BLaER1 treated with 17β-estradiol and CSF1 and Interleukin-3, amounts not matched to agents 10 nM and 100 nM (cell line): ENCODE measurements at regions not wholly inside any gene's neighbourhood (a gene's known extent, or its start where the extent isn't known, plus 50 kb on each side); places are given as distances from the start of the nearest gene placed in this dataset.
A peak's percentile ranks its signal among the peaks of the same experiment; 100 is the strongest.

Experiments used
- H3K27ac ChIP-seq, 11 experiments: shearing (Covaris generic); formaldehyde crosslinking; 2 replicates each; pipeline ENCODE4 v1.8.1; 2022
- H3K27me3 ChIP-seq, 11 experiments: shearing (Covaris generic); formaldehyde crosslinking; 2 replicates each; pipeline ENCODE4 v1.8.1; 2022
- H3K36me3 ChIP-seq, 11 experiments: shearing (Covaris generic); formaldehyde crosslinking; 2 replicates each; pipeline ENCODE4 v1.8.1; 2022
- H3K4me1 ChIP-seq, 10 experiments: shearing (Covaris generic); formaldehyde crosslinking; 2 replicates each; pipeline ENCODE4 v1.8.1; 2022
- H3K4me2 ChIP-seq, 11 experiments: shearing (Covaris generic); formaldehyde crosslinking; 2 replicates each; pipeline ENCODE4 v1.8.1; 2022
- H3K4me3 ChIP-seq, 10 experiments: shearing (Covaris generic); formaldehyde crosslinking; 2 replicates each; pipeline ENCODE4 v1.8.1; 2022
- H3K9ac ChIP-seq, 11 experiments: shearing (Covaris generic); formaldehyde crosslinking; 2 replicates each; pipeline ENCODE4 v1.8.1; 2022
- H3K9me3 ChIP-seq, 11 experiments: shearing (Covaris generic); formaldehyde crosslinking; replicated peaks in 1 of 11; 2 replicates each; pipeline ENCODE4 v1.8.1; 2022
- H4K20me1 ChIP-seq, 11 experiments: shearing (Covaris generic); formaldehyde crosslinking; 2 replicates each; pipeline ENCODE4 v1.8.1; 2022
- Cebpa-rat ChIP-seq, 11 experiments: shearing (Covaris generic); IDR thresholded peaks; 2 replicates each; pipeline ENCODE4 v1.8.1; 2022

DNA sequence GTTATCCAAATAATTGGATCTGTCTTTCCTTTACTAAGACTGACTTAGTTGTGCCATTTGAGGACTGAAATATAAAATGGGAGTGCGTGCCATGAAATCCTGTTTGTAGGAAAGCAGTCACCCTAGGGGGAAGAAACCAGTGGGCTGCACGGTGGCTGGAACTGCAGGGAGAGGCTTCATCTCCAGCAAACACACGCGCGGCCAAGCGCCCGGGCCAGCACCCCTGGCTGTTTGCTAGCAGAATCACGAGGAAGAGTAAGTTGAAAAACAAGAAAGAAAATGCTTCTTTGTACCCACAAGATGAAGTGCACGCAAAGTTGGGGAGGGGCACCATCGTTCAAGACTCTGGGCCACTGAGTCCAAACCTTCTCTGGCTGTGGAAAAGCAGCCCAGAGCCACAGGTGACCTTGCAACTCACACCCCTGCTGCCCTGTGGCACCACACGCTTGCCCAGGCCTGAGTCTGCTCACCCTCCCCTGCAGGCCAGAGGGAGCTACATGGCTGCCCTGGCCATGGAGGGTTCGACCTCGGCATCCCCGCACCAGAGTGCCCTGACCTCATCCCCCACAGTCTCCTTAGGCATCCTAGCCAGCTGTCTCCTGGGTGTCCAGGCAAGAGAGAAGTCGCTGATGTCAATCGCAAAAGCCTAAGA lies 55.2 kb downstream of the IRX2 start:
- H3K4me1 ChIP-seq: no peaks in the 10 kb centered on the region
- no peak overlapping the region for H3K4me2 ChIP-seq
- peaks cover 41 to 60% (median 49%) of the 10 kb centered on the region in 11 experiments for H3K9me3 ChIP-seq
- H3K27me3 ChIP-seq: no peaks in the 10 kb centered on the region
- H3K36me3 ChIP-seq: no peaks in the 10 kb centered on the region; a peak in 1 of 22 replicates
- H3K4me3 ChIP-seq: no peak overlapping the region
- no peak overlapping the region for H3K27ac ChIP-seq
- no peak for TF ChIP-seq Cebpa-rat (IDR thresholded peaks at IDR 0.05)
- H3K9ac ChIP-seq: no peak overlapping the region
- no peaks in the 10 kb centered on the region for H4K20me1 ChIP-seq

DNA sequence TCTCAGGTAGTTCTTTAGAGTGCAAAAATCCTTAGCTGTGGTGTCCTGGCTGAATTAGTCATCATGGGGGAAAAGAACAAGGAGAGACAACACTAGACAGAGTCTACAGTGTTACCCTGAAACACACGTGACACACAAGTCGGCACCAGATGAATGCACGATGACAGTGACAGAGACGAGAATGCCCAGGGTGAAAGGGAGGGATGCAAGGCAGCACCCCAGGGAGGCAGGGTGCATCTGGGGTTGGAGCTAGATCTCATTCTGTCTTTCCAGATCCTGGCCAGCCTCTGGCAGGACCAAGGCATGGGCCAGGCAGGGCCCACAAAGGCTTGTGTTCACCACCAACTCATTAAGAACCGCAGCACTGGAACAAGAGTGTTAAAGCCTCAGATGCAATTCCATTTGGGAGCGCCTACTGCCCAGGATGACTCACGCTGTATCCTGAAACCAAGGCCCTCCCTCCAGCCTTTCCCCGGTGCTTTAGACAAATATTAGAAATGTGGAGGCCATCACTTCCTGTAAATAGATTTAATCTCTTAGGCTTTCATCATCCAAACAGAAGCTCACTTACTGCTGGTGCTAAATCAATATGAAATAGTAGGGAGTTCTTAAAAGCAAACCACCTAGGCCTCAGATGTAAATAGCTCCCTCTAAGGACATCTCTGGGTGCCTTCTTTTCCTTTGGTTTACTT lies 56.1 kb downstream of the IRX2 start:
- Histone ChIP-seq H3K4me2 (no peak overlapping the region), H3K27ac (no peak overlapping the region), H3K4me1 (no peaks in the 10 kb centered on the region), H4K20me1 (no peaks in the 10 kb centered on the region), H3K27me3 (no peaks in the 10 kb centered on the region), H3K4me3 (no peak overlapping the region), H3K9me3 (peaks cover 50 to 70% (median 56%) of the 10 kb centered on the region in 11 experiments), H3K9ac (no peak overlapping the region), H3K36me3 (no peaks in the 10 kb centered on the region; a peak in 1 of 22 replicates)
- no peak for TF ChIP-seq Cebpa-rat (IDR thresholded peaks at IDR 0.05)

DNA sequence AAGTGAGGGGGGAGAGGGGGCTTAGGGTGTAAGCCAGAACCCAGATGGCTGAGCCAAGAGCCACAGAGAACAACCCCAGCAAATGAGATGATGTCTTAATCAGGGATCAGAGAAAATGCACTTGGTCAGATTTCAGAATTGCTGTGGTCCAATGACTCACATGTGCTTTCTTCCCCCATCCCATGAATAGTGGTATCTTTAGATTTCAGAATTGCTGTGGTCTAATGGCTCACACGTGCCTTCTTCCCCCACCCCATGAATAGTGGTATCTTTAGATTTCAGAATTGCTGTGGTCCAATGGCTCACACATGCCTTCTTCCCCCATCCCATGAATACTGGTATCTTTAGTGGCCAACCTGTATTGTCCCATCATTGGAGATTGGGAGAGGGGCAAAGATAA lies 59.9 kb downstream of the IRX2 start:
- H3K4me1 ChIP-seq: peaks cover 0 to 26% (median 25%) of the 10 kb centered on the region in 10 experiments; a peak in 16 of 20 replicates
- no peak overlapping the region for H3K9ac ChIP-seq
- no peak overlapping the region for H3K4me2 ChIP-seq
- H3K36me3 ChIP-seq: no peaks in the 10 kb centered on the region; a peak in 1 of 22 replicates
- H3K4me3 ChIP-seq: no peak overlapping the region
- no peaks in the 10 kb centered on the region for H4K20me1 ChIP-seq
- H3K9me3 ChIP-seq: peaks cover 53 to 76% (median 59%) of the 10 kb centered on the region in 11 experiments
- H3K27ac ChIP-seq: no peak overlapping the region
- no peak for TF ChIP-seq Cebpa-rat (IDR thresholded peaks at IDR 0.05)
- no peaks in the 10 kb centered on the region for H3K27me3 ChIP-seq

DNA sequence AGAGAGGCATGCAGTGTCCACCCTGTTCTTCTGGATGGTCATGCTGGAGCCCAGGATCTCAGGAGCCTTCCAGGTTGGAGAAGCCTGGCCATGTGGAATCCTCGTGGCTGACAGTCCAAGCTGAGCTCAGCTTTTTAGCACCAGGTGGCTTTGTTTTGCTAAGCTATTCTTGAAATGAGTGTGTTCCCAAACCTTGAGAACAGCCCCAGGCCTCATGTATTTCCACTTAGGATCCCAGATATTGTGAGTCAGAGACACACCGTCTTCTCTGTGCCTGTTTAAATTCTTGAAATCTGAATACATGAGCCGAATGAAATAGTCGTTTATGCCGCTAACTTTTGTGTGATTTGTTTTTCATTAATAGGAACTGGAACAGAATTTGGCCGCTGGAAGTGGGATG lies 61.2 kb downstream of the IRX2 start:
- H4K20me1 ChIP-seq: no peaks in the 10 kb centered on the region
- TF ChIP-seq Cebpa-rat (IDR thresholded peaks at IDR 0.05): no peak
- H3K9me3 ChIP-seq: peaks cover 51 to 64% (median 54%) of the 10 kb centered on the region in 11 experiments
- no peak overlapping the region for H3K4me3 ChIP-seq
- H3K27me3 ChIP-seq: no peaks in the 10 kb centered on the region
- no peak overlapping the region for H3K4me2 ChIP-seq
- no peak overlapping the region for H3K27ac ChIP-seq
- H3K4me1 ChIP-seq: peaks cover 0 to 31% (median 26%) of the 10 kb centered on the region in 10 experiments; a peak in 16 of 20 replicates
- no peaks in the 10 kb centered on the region; a peak in 1 of 22 replicates for H3K36me3 ChIP-seq
- no peak overlapping the region for H3K9ac ChIP-seq

DNA sequence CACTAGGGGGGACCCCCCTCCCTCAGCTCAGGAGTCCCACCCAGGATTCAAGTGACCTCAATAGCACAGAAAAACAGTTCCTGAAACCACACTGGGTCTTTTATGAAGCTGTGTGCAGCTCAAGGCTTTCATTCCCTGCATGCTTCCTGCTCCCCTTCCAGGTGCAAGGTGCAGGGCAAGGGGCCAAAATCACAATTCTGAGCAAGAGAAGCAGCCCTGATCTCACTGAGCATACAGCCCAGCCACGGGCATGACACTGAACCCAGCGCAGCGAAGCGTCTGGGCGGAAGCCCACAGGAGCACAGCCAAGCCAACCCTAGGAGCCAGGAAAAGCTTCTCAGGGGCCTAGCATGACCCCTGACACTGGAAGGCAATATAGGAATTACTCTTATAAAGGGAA lies 62.9 kb downstream of the IRX2 start:
- peaks cover 34 to 47% (median 37%) of the 10 kb centered on the region in 11 experiments for H3K9me3 ChIP-seq
- no peak overlapping the region for H3K27ac ChIP-seq
- no peaks in the 10 kb centered on the region; a peak in 1 of 22 replicates for H3K36me3 ChIP-seq
- no peak for TF ChIP-seq Cebpa-rat (IDR thresholded peaks at IDR 0.05)
- no peaks in the 10 kb centered on the region for H3K27me3 ChIP-seq
- no peak overlapping the region for H3K4me3 ChIP-seq
- peaks cover 0 to 31% (median 26%) of the 10 kb centered on the region in 10 experiments; a peak in 16 of 20 replicates for H3K4me1 ChIP-seq
- H3K9ac ChIP-seq: no peak overlapping the region
- peak overlapping the region in 8 of 11 experiments; percentile 59 to 74 (median 66); a peak in 16 of 22 replicates for H3K4me2 ChIP-seq
- H4K20me1 ChIP-seq: no peaks in the 10 kb centered on the region

DNA sequence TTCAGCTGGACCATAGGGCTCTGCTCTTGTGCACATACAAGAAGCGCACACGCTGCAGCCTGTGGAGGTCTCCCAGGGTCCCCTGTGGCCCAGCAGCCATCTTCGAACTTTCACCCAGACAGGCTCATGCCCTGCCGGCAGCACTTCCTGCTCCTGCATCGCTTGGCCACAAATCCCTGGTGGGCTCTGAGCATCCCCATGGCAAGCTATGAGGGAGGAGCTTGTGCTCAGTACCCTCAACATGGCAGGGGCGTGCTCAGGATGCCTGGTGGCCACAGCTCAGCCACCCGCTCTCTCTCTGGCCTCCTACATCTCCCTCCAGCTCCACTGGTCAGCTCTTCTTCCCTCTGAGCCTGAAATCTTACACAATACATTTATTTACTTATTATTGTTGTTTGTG lies 63.7 kb downstream of the IRX2 start:
- H3K9me3 ChIP-seq: peaks cover 25 to 39% (median 28%) of the 10 kb centered on the region in 11 experiments
- no peaks in the 10 kb centered on the region for H3K27me3 ChIP-seq
- TF ChIP-seq Cebpa-rat (IDR thresholded peaks at IDR 0.05): peak in 1 of 11 experiments; percentile 48; a peak in 1 of 22 replicates
- H3K9ac ChIP-seq: no peak overlapping the region
- no peak overlapping the region for H3K4me3 ChIP-seq
- H3K27ac ChIP-seq: peak overlapping the region in 1 of 11 experiments; percentile 35; a peak in 2 of 22 replicates
- H3K4me1 ChIP-seq: peaks cover 0 to 31% (median 26%) of the 10 kb centered on the region in 10 experiments; a peak in 16 of 20 replicates
- H3K36me3 ChIP-seq: no peaks in the 10 kb centered on the region; a peak in 1 of 22 replicates
- H3K4me2 ChIP-seq: peak overlapping the region in 10 of 11 experiments; percentile 13 to 74 (median 64); a peak in 19 of 22 replicates
- no peaks in the 10 kb centered on the region for H4K20me1 ChIP-seq

DNA sequence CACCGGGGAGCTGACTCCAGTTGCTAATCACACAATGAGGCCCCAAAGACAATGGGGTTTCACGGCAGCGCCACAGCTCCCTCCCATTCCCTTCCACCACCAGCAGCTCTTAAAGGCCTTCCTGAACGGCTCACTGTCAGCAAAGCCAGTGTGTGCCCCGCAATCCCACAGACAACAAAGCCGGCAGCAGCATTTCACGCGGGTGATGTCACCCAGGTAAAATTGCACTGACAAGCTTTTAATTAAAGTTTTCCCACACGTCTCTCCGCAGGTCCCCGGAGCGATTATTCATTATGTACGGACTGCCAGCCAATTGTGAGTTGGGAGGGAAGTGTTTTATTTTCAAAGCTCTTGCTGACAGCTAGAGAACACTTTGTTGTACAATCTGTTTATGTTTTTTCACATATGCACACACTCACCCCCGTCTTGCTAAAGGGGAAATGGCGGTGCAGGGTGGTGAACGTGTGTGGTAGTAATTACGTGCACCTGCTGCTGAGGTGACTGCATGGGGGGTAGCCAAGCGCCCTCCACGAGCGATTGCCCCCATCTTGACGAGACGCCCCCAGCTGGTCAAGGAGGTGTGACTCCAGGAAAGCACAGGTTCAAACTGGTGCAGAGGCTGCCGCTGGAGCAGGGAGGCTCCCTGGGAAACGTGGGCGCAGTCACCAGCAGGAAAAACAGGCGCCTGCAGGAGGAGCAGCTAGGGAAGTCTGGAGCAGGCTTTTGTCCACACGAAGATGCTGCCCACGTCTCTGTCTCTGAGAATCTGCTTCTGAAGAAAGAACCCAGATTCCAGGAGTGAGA lies 65.0 kb downstream of the IRX2 start:
- TF ChIP-seq Cebpa-rat (IDR thresholded peaks at IDR 0.05): no peak
- H3K27ac ChIP-seq: no peak overlapping the region
- H3K4me1 ChIP-seq: peaks cover 0 to 37% (median 27%) of the 10 kb centered on the region in 10 experiments; a peak in 16 of 20 replicates
- no peaks in the 10 kb centered on the region; a peak in 1 of 22 replicates for H3K36me3 ChIP-seq
- no peaks in the 10 kb centered on the region for H3K27me3 ChIP-seq
- H3K9ac ChIP-seq: no peak overlapping the region
- H3K9me3 ChIP-seq: peaks cover 13 to 26% (median 16%) of the 10 kb centered on the region in 11 experiments
- no peaks in the 10 kb centered on the region for H4K20me1 ChIP-seq
- no peak overlapping the region for H3K4me3 ChIP-seq
- peak overlapping the region in 9 of 11 experiments; percentile 13 to 74 (median 65); a peak in 15 of 22 replicates for H3K4me2 ChIP-seq

DNA sequence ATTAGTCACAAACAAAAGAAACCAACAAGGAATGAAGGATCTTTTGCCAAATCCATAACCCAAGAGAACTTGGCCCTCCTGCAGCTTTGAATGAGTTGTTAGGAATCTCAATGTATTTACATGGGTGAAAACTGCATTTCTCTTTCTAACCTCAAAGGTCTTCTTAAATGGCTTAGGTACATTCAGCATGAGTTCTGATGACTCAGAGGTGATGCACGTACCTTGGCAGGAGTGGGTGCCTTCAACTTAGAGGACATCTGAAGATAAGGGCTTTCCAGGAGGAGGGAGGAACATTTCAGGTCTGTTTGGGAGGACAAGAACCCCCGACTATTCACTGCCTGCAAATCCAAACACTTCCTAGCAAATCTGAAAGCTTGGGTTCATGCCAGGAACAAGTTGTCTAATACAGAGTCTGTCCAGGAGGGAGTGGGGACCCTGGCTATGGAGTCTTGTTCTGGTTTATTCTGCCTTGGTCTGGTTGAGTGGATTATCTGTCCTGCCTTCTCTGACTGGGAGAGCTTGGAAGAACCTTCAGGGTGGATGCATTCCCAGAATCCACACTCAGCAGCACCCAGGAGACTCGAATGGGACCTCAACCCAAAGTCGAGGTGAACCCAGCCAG lies 65.7 kb downstream of the IRX2 start:
- H3K27ac ChIP-seq: no peak overlapping the region
- no peak for TF ChIP-seq Cebpa-rat (IDR thresholded peaks at IDR 0.05)
- no peaks in the 10 kb centered on the region for H4K20me1 ChIP-seq
- no peak overlapping the region for H3K4me3 ChIP-seq
- H3K27me3 ChIP-seq: no peaks in the 10 kb centered on the region
- no peaks in the 10 kb centered on the region for H3K36me3 ChIP-seq
- H3K9me3 ChIP-seq: peaks cover 5 to 19% (median 8%) of the 10 kb centered on the region in 11 experiments; a peak in 20 of 22 replicates
- no peak overlapping the region for H3K9ac ChIP-seq
- peak overlapping the region in 1 of 11 experiments; percentile 68; a peak in 1 of 22 replicates for H3K4me2 ChIP-seq
- H3K4me1 ChIP-seq: peaks cover 0 to 44% (median 33%) of the 10 kb centered on the region in 10 experiments; a peak in 16 of 20 replicates
